Anterior cingulate cortex (tissue), 58 donors: ENCODE measurements at regions not wholly inside any gene's neighbourhood (a gene's known extent, or its start where the extent isn't known, plus 50 kb on each side); places are given as distances from the start of the nearest gene placed in this dataset.

Source experiments
- DNase-seq, 58 donors: peaks; one replicate each; lab custom pipeline; 2025; lab: John Stamatoyannopoulos, UW

GRCh38 chr11:80698637-80699036 is 1257.8 kb upstream of the TENM4 start:
- no peak for DNase-seq

- no peak for DNase-seq
Observed at GRCh38 chr11:80694385-80694784, 1253.6 kb upstream of the TENM4 start.

GRCh38 chr11:80687941-80688340 is 1247.1 kb upstream of the TENM4 start:
- no peak for DNase-seq

DNA sequence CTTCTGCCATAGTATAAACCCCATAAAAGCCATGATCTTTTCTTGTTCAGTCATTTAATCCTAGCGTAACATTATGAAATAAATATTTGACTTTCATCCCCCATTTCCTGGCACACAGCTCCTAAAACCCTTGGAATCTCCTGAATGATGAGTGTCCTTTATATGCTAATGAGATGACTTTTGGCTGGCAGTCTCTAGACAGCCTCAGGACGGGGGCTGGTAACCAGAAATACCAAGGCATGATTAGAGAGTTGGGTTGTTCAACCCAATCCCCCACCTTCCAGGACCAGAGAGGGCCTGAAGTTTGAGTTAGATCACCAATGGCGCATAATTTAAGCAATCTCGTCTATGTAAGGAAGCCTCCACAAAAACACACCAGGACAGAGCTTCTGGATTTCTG is 1246.1 kb upstream of the TENM4 start:
- no peak for DNase-seq

DNA sequence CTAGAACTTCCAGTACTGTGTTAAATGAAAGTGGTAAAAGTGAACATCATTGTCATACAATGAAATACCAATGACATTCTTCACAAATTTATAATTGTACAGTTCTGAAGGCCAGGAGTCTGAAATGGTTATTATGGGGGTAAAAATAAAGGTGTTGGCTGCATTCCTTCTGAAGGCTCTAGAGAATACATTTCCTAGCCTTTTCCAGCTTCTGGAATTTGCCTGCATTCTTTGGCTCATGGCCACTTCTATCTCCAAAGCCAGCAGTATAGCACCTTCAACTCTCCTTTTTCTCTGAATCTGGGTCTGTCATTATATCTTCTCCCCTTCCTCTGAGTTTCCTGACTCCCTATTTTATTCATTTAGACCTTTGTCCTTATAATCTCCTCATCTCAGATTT is 1232.7 kb upstream of the TENM4 start:
- DNase-seq = no peak

- no peak for DNase-seq
Observed at GRCh38 chr11:80669620-80670019, 1228.8 kb upstream of the TENM4 start.

- no peak for DNase-seq
Observed at GRCh38 chr11:80668039-80668438, 1227.2 kb upstream of the TENM4 start.

DNA sequence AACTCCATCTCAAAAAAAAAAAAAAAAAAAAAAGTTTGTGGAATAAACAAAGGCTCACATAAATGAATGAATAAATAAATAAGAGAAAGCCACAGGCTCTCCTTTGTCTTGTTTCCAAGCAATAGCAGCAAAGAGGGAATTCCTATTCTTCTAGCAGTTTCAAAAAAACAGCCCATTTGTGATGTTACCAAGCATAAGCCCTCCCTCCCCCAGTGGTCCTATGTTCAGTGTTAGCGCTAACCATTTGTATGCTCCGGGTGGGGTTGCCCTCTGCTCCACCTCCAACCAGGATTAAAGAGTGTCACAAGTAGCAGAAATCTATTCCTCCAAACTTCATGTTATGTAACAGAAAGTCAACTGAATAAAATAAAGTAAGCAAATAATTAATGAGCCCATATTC is 1215.0 kb upstream of the TENM4 start:
- no peak for DNase-seq

DNA sequence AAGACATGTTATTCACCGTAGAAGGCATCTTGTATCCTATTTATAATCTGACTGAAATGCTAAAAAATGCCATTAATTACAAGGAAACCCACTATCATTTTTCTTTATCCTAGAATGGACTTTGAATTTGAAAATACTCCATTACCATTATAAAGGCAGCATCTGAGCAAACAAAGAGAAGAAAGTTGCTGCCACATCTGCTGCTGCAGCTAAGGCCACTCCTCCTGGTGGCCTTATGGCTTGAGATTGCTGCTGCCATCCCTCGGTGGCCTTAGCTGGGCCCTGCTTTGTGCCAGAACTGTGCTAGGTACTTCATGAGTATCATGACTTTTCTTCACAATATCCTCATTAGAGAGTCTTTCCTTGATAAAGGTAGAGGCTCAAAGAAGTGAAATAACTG is 1210.1 kb upstream of the TENM4 start:
- DNase-seq = no peak

DNA sequence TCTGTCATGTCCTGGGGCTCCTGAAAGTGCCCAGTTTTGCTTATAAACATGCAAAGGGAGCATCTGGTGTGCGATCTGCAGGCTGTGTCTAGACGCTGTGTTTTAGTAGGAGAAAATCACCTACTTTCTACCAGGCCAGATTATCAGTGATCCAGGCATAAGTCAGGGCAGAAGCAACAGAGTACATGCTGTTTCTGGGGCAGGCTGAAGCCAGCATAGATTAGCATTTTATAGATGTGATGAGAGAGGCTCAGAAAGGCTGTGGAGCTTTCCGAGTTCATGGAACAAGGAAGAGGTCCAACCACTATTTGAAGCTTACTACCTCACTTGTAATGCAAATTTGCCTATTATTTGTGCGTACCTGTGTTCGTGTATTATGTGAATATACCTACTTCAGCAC is 1208.4 kb upstream of the TENM4 start:
- no peak for DNase-seq

DNA sequence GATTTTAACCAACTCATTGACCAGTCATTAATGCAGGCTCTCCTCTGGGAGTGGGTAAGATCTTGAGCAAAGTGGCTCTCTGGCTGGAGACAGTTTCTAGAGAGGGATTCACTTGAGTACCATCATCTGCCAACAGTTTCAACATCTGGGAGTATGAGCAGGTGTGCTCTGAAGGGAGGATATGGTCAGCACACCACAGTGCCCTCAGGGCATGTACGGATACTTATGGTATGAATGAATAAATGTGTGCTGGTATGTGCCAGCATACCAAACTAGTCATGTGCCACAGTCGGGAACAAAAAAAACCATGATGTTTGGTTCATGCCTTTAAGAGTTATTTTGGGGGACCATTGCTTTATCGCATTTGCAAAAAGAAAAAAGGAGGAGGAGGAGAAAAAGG is 1197.5 kb upstream of the TENM4 start:
- no peak for DNase-seq

GRCh38 chr11:80637571-80637970 is 1196.7 kb upstream of the TENM4 start:
- DNase-seq = no peak

DNA sequence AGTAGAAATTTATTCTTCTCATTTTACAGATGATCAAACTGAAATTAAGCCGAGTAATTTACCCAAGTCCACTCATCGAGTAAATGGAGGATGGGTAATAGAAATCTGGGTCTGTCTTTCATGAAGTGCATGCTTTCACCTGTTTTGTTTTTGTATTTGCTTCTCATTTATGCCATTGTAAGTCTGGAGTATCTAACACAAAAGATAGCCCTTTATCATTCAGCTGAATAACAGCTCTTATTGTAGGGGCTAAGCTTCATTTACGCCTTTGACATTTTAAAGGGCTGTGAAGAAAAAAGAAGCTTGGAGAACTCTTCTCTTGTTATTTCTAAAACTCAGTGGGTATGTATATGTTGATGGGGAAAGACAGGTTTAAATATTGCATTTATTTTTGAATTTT is 1196.2 kb upstream of the TENM4 start:
- DNase-seq = no peak

GRCh38 chr11:80635178-80635577 is 1194.3 kb upstream of the TENM4 start:
- DNase-seq = no peak

DNA sequence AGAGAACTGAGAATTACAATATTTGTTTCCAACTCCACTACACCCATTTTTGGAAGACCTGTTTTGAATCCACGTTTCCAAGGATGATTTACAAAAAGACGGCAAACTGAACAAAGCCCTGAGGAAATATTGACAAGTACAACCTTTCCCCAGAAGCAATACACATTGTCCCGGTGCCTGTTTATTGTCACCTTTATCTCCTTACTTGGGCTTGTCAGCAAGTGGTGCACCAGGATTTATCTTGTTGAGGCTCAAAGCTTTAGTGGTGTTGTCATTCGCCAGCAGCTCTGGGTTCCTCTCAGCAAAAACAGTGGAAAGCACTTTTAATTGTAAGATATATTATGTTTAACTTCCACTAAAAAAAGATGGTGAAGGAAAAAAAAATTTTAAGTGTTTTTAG is 1191.9 kb upstream of the TENM4 start:
- no peak for DNase-seq

- DNase-seq = no peak
Observed at GRCh38 chr11:80632156-80632555, 1191.3 kb upstream of the TENM4 start.

DNA sequence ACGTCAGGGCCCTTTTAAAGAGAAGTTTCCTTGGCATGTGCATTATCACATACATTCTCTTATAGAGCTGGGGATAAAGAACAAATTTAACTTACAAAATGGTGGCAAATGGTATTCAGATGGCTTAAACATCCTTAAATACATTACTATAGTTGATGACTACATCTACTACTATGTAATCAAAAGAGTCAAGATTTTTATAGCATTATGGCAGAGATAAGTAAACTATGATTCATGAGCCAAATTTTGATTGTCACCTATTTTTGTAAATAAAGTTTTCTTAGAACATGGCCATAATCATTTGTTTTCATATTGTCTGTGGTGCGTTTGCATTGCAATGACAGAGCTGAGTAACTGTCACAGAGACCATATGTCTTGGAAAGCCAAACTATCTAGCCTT is 1188.6 kb upstream of the TENM4 start:
- no peak for DNase-seq

DNA sequence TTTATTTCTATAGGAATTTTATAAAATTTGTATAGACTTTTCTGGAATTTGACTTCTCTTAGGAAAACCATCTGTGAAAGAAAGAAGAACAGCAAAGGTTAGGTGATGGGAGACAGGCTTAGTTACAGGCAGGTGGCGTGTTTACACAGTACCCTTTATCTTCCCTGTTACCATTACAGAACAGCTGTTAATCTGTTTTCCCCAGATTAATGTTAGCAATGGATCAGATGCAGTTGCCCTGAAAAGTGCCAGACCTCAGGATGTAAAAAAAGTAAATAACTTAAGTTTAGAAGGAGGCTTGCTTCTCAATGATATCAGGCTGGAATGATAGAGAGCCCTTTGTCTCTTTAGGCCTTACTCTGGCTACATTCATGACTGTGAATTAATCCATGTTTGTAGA is 1186.5 kb upstream of the TENM4 start:
- DNase-seq = no peak

GRCh38 chr11:80626721-80627120 is 1185.9 kb upstream of the TENM4 start:
- DNase-seq = no peak

- no peak for DNase-seq
Observed at GRCh38 chr11:80625563-80625962, 1184.7 kb upstream of the TENM4 start.

DNA sequence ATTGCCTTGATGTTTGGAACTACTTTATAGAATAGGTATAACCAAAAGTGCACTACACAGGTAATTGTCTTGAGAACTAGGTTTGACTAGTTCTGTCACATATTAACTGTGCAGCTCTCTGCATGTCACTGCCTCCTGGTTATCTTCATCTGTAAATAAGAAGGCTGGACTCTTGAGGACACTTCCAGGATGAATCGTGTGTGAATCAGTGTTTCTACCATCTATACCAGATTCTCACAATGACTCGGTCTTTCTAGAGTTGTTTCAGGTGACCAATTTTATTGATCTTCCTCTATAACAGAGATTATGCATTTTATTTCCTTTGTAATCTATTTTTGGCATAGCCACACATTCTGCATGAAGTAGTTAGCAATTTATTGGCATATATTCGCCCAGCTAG is 1181.0 kb upstream of the TENM4 start:
- no peak for DNase-seq

GRCh38 chr11:80620867-80621266 is 1180.0 kb upstream of the TENM4 start:
- DNase-seq = no peak

GRCh38 chr11:80617156-80617555 is 1176.3 kb upstream of the TENM4 start:
- DNase-seq = no peak
